Stomach (tissue), 4 donors: ENCODE measurements at regions not wholly inside any gene's neighbourhood (a gene's known extent, or its start where the extent isn't known, plus 50 kb on each side); places are given as distances from the start of the nearest gene placed in this dataset.

Source experiments
- POLR2A ChIP-seq, 4 donors: fragments of 450-650 bp; IDR thresholded peaks; one replicate each; pipeline ENCODE4 v1.6.1; 2016; ENCODE audit warnings: antibody characterized with exemption in 4 of 4, control low read depth in 2 of 4, mild to moderate bottlenecking in 1 of 4, moderate library complexity in 1 of 4
- POLR2AphosphoS5 ChIP-seq, 3 donors: sonication (generic); formaldehyde crosslinking; IDR thresholded peaks; one replicate each; pipeline ENCODE4 v1.6.1; 2016; ENCODE audit warnings: antibody characterized with exemption in 3 of 3
- TF ChIP-seq, protein P1 (sequence below), 7 experiments: fragments of 450-650 bp in 4 of 7; fragments of 200-600 bp in 3 of 7; sonication (generic) in 3 of 7; IDR thresholded peaks; one replicate each; pipeline ENCODE4 v1.5.1; 2016 to 2019; ENCODE audit warnings: antibody characterized with exemption in 7 of 7, control low read depth in 2 of 7, mild to moderate bottlenecking in 1 of 7

DNA sequence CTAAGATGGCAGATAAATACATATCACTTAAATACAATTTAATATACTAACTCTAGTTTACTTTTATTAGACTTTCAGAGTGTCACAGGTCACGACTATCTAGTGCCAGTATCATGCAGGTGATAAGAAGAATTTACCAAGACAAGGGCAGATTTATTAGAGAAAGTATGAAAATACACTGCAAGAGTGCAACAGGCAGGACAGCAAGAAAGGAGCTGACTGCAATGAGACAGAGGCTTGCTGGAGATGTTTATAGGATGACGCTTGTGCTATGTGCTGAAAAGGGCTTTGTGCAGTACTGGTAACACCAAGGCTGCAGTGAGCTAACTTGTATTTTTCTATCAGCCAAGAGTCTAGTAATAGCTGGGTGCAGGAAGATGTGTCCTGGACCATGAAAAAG lies 96.7 kb upstream of the QRFPR start:
- TF ChIP-seq POLR2AphosphoS5 (IDR thresholded peaks at IDR 0.05) (no peak), POLR2A (IDR thresholded peaks at IDR 0.05) (no peak)
- TF ChIP-seq, protein P1, sequence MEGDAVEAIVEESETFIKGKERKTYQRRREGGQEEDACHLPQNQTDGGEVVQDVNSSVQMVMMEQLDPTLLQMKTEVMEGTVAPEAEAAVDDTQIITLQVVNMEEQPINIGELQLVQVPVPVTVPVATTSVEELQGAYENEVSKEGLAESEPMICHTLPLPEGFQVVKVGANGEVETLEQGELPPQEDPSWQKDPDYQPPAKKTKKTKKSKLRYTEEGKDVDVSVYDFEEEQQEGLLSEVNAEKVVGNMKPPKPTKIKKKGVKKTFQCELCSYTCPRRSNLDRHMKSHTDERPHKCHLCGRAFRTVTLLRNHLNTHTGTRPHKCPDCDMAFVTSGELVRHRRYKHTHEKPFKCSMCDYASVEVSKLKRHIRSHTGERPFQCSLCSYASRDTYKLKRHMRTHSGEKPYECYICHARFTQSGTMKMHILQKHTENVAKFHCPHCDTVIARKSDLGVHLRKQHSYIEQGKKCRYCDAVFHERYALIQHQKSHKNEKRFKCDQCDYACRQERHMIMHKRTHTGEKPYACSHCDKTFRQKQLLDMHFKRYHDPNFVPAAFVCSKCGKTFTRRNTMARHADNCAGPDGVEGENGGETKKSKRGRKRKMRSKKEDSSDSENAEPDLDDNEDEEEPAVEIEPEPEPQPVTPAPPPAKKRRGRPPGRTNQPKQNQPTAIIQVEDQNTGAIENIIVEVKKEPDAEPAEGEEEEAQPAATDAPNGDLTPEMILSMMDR (IDR thresholded peaks at IDR 0.05) = no peak
